HG03378 (cell line): ENCODE measurements at regions not wholly inside any gene's neighbourhood (a gene's known extent, or its start where the extent isn't known, plus 50 kb on each side); places are given as distances from the start of the nearest gene placed in this dataset.
A peak's percentile ranks its signal among the peaks of the same experiment; 100 is the strongest.
"Not testable (repeated sequence)": the region's sequence is repeated elsewhere in the genome, so short reads cannot be mapped to it uniquely, and the experiment has no call there.

ENCODE experiments used
- ATAC-seq: cut with Tn5 transposase; IDR thresholded peaks from one replicate; pipeline ENCODE4 v1.9.1; 2021; ENCODE audit warnings: mild to moderate bottlenecking, moderate library complexity; ENCODE audit not compliant: unreplicated experiment

GRCh38 chr12:16881986-16882570, 276.1 kb upstream of the LMO3 start:
- no peak for ATAC-seq

GRCh38 chr12:16880864-16881285, 274.9 kb upstream of the LMO3 start:
- no peak for ATAC-seq

GRCh38 chr12:16870845-16871244, 264.9 kb upstream of the LMO3 start:
- ATAC-seq: no peak

GRCh38 chr12:16863742-16864141, 257.8 kb upstream of the LMO3 start:
- ATAC-seq: no peak

- ATAC-seq: peak; percentile 97
Observed at GRCh38 chr12:16857456-16857923, 251.5 kb upstream of the LMO3 start.

GRCh38 chr12:16854465-16854864, 248.5 kb upstream of the LMO3 start:
- ATAC-seq: no peak

- ATAC-seq: no peak
Observed at GRCh38 chr12:16849473-16849872, 243.5 kb upstream of the LMO3 start.

- no peak for ATAC-seq
Observed at GRCh38 chr12:16844875-16845274, 238.9 kb upstream of the LMO3 start.

GRCh38 chr12:16833376-16834015, 227.5 kb upstream of the LMO3 start:
- peak; percentile 97 for ATAC-seq

GRCh38 chr12:16828891-16829290, 222.9 kb upstream of the LMO3 start:
- no peak for ATAC-seq

GRCh38 chr12:16807731-16808130, 201.8 kb upstream of the LMO3 start:
- no peak for ATAC-seq

GRCh38 chr12:16796168-16796567, 190.2 kb upstream of the LMO3 start:
- no peak for ATAC-seq

GRCh38 chr12:16789204-16789790, 183.3 kb upstream of the LMO3 start:
- peak; percentile 77 for ATAC-seq

- ATAC-seq: no peak
Observed at GRCh38 chr12:16788506-16789203, 182.7 kb upstream of the LMO3 start.

- ATAC-seq: no peak
Observed at GRCh38 chr12:16785953-16786352, 180.0 kb upstream of the LMO3 start.

GRCh38 chr12:16785524-16785923, 179.6 kb upstream of the LMO3 start:
- ATAC-seq: no peak

GRCh38 chr12:16769129-16769528, 163.2 kb upstream of the LMO3 start:
- not testable (repeated sequence) for ATAC-seq

GRCh38 chr12:16766736-16767135, 160.8 kb upstream of the LMO3 start:
- ATAC-seq: no peak

- no peak for ATAC-seq
Observed at GRCh38 chr12:16763901-16764300, 157.9 kb upstream of the LMO3 start.

GRCh38 chr12:16756833-16757555, 151.0 kb upstream of the LMO3 start:
- ATAC-seq: no peak

GRCh38 chr12:16730772-16731171, 124.8 kb upstream of the LMO3 start:
- ATAC-seq: no peak
